ENCODE measurements at regions not wholly inside any gene's neighbourhood (a gene's known extent, or its start where the extent isn't known, plus 50 kb on each side); places are given as distances from the start of the nearest gene placed in this dataset.

DNA sequence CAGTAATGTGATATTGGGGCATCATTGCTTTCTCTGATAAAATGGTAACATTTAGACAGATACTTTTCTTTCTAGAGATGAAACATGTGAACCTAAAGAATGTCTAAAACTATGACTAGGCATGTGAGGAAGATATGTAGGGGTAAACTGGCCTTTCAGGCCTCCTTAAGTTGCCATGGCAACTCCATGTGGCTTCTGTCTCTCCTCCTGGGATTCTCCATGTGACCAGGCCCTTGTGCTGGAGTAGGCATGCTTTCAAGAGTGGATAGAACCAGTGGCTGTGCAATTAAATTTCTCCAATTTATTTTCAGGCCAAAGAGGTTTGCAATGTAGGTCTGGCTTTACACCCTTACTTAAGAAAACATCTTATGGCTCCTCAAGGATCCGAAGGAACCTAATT is 130.8 kb downstream of the OLFM4 start:
- DNase-seq = no peak
- TF ChIP-seq, protein P1, sequence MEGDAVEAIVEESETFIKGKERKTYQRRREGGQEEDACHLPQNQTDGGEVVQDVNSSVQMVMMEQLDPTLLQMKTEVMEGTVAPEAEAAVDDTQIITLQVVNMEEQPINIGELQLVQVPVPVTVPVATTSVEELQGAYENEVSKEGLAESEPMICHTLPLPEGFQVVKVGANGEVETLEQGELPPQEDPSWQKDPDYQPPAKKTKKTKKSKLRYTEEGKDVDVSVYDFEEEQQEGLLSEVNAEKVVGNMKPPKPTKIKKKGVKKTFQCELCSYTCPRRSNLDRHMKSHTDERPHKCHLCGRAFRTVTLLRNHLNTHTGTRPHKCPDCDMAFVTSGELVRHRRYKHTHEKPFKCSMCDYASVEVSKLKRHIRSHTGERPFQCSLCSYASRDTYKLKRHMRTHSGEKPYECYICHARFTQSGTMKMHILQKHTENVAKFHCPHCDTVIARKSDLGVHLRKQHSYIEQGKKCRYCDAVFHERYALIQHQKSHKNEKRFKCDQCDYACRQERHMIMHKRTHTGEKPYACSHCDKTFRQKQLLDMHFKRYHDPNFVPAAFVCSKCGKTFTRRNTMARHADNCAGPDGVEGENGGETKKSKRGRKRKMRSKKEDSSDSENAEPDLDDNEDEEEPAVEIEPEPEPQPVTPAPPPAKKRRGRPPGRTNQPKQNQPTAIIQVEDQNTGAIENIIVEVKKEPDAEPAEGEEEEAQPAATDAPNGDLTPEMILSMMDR (IDR thresholded peaks at IDR 0.05) = no peak
- Histone ChIP-seq H3K4me3 (no peak overlapping the region), H3K4me1 (no peaks in the 10 kb centered on the region), H3K36me3 (ENCODE audit: insufficient read depth in 1 of 2, low read depth in 1 of 2) (no peaks in the 10 kb centered on the region), H3K9me3 (peaks cover 4% of the 10 kb centered on the region), H3K27me3 (ENCODE audit: insufficient read depth in 3 of 3, low read length in 2 of 3) (no peaks in the 10 kb centered on the region), H3K27ac (no peak overlapping the region)
- ATAC-seq = no peak
- 93 to 100% (median 99%) methylated on average over 1 of the region's 1 CpG for WGBS, 3 donors
- intact Hi-C loops (cut with DNase I) = no loop called here

DNA sequence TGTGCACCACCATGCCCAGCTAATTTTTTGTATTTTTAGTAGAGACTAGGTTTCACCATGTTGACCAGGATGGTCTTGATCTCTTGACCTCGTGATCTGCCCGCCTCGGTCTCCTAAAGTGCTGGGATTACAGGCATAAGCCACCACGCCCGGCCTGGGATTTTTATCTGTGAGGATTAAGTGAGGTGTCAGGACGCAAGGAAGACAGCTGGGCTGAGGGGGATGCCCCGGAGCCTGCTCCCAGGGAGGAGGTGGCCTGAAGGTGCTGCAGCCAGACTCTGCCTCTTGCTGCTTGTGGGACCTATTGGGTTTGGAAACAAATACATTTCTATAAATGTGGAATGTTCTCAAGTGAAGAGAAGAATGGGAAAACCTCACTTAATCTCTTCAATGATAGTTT is 131.6 kb downstream of the OLFM4 start:
- no peak for ATAC-seq
- Histone ChIP-seq H3K4me3 (no peak overlapping the region), H3K9me3 (peaks cover 4% of the 10 kb centered on the region), H3K27me3 (ENCODE audit: insufficient read depth in 3 of 3, low read length in 2 of 3) (no peaks in the 10 kb centered on the region), H3K4me1 (no peaks in the 10 kb centered on the region), H3K27ac (no peak overlapping the region), H3K36me3 (ENCODE audit: insufficient read depth in 1 of 2, low read depth in 1 of 2) (no peaks in the 10 kb centered on the region)
- DNase-seq = no peak
- 78 to 85% (median 78%) methylated on average over 7 of the region's 7 CpGs for WGBS, 3 donors
- TF ChIP-seq, protein P1 (IDR thresholded peaks at IDR 0.05) = no peak
- intact Hi-C loops (cut with DNase I) = no loop called here

DNA sequence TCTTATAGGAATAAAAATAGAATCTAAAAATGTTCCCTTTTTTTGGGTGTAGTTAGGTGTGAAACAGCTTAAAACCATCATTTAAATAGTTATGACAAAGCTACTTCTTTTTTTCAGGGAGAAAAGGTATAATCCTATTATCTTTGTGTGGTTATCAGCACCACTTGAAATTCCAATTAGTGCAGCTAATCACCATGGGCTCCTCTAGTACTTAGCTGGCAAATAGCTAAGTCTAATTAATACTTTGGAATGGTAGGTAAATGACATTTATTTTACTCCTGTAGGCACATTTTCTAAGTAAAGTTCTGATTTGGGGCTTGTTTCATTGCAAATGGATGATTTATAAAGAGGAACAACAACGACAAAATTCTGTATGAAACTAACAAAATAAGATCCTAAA is 132.6 kb downstream of the OLFM4 start:
- peaks cover 4% of the 10 kb centered on the region for H3K9me3 ChIP-seq
- 73 to 75% (median 73%) methylated on average over 1 of the region's 1 CpG for WGBS, 3 donors
- no peak overlapping the region for H3K4me3 ChIP-seq
- H3K36me3 ChIP-seq (ENCODE audit: insufficient read depth in 1 of 2, low read depth in 1 of 2) = no peaks in the 10 kb centered on the region
- ATAC-seq (no peak), DNase-seq (no peak)
- no peaks in the 10 kb centered on the region for H3K27me3 ChIP-seq (ENCODE audit: insufficient read depth in 3 of 3, low read length in 2 of 3)
- intact Hi-C loops (cut with DNase I) = no loop called here
- TF ChIP-seq, protein P1 (IDR thresholded peaks at IDR 0.05) = no peak
- no peaks in the 10 kb centered on the region for H3K4me1 ChIP-seq
- no peak overlapping the region for H3K27ac ChIP-seq

DNA sequence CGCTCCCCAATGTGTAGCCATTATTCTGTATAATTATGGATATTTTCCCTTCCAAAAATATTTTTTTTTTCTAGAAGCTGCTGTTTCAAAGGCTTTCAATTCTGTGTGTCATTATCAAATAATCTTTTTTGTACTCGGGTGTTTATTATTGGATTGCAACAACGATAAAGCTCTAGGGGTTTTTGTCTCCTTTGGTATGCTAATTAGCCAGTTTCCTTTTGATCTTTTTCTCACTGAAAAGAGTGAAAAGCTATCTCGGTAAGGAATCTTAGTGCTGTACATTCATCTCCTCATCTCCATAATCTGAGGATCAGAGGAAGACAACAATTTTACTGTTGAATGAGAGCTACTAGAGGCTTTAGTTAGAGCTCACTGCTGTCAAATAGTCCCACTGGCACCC is 136.6 kb downstream of the OLFM4 start:
- TF ChIP-seq, protein P1 (IDR thresholded peaks at IDR 0.05) = no peak
- intact Hi-C loops (cut with DNase I) = no loop called here
- Histone ChIP-seq H3K4me1 (no peaks in the 10 kb centered on the region), H3K9me3 (no peaks in the 10 kb centered on the region), H3K27me3 (ENCODE audit: insufficient read depth in 3 of 3, low read length in 2 of 3) (no peaks in the 10 kb centered on the region), H3K4me3 (no peak overlapping the region), H3K27ac (no peak overlapping the region), H3K36me3 (ENCODE audit: insufficient read depth in 1 of 2, low read depth in 1 of 2) (no peaks in the 10 kb centered on the region)
- DNase-seq (no peak), ATAC-seq (no peak)
- 36 to 48% (median 40%) methylated on average over 4 of the region's 4 CpGs for WGBS, 3 donors

DNA sequence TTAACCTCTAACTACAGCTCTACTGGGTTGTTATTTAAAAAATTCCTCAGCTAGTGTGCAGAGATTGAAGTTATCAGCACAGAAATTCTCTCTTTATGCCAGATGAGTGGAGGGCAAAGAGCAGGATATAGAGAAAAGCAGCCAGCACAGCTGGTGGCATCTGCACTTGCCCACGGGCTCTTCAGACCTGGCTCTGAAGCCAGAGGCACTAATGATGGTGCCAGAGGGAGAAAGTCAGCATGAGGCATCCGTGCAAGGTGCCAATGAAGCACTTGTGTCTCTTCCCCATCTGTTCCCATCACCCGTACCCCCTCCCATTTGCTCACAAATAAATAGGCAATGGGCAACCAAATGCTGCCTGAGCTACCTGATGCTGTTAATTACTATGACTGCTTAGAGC is 138.9 kb downstream of the OLFM4 start:
- DNase-seq (no peak), ATAC-seq (no peak)
- no peaks in the 10 kb centered on the region for H3K36me3 ChIP-seq (ENCODE audit: insufficient read depth in 1 of 2, low read depth in 1 of 2)
- TF ChIP-seq, protein P1 (IDR thresholded peaks at IDR 0.05) = no peak
- H3K4me3 ChIP-seq = no peak overlapping the region
- H3K27me3 ChIP-seq (ENCODE audit: insufficient read depth in 3 of 3, low read length in 2 of 3) = peaks cover 0 to 2% (median 0%) of the 10 kb centered on the region in 3 donors
- no peak overlapping the region for H3K27ac ChIP-seq
- intact Hi-C loops (cut with DNase I) = no loop called here
- H3K4me1 ChIP-seq = no peaks in the 10 kb centered on the region
- WGBS, 3 donors = 12 to 23% (median 15%) methylated on average over 3 of the region's 3 CpGs
- H3K9me3 ChIP-seq = no peaks in the 10 kb centered on the region

Data from psoas muscle (tissue), 7 donors.